ENCODE measurements at regions not wholly inside any gene's neighbourhood (a gene's known extent, or its start where the extent isn't known, plus 50 kb on each side); places are given as distances from the start of the nearest gene placed in this dataset.

- Mint-ChIP-seq H3K27ac (no peak overlapping the region), H3K9me3 (no peaks in the 10 kb centered on the region), H3K4me1 (no peaks in the 10 kb centered on the region), H3K4me3 (no peak overlapping the region), H3K36me3 (no peaks in the 10 kb centered on the region), H3K27me3 (no peaks in the 10 kb centered on the region)
- DNase-seq (no peak), ATAC-seq (ENCODE audit: low read depth) (no peak)
- POLR2A ChIA-PET = no interaction called here
Observed at GRCh38 chr4:144288011-144288903, 147.7 kb upstream of the GYPA start.

GRCh38 chr4:144289667-144290428 lies 149.3 kb upstream of the GYPA start:
- DNase-seq (no peak), ATAC-seq (ENCODE audit: low read depth) (no peak)
- Mint-ChIP-seq H3K4me3 (no peak overlapping the region), H3K9me3 (no peaks in the 10 kb centered on the region), H3K27ac (no peak overlapping the region), H3K27me3 (no peaks in the 10 kb centered on the region), H3K36me3 (no peaks in the 10 kb centered on the region), H3K4me1 (no peaks in the 10 kb centered on the region)
- POLR2A ChIA-PET = no interaction called here

- POLR2A ChIA-PET = no interaction called here
- Mint-ChIP-seq H3K27me3 (peaks cover 2% of the 10 kb centered on the region), H3K4me1 (no peaks in the 10 kb centered on the region), H3K36me3 (no peaks in the 10 kb centered on the region), H3K27ac (no peak overlapping the region), H3K4me3 (no peak overlapping the region), H3K9me3 (no peaks in the 10 kb centered on the region)
- DNase-seq (no peak), ATAC-seq (ENCODE audit: low read depth) (no peak)
Observed at GRCh38 chr4:144291164-144291563, 150.6 kb upstream of the GYPA start.

GRCh38 chr4:144294211-144294610 lies 153.7 kb upstream of the GYPA start:
- DNase-seq (no peak), ATAC-seq (ENCODE audit: low read depth) (no peak)
- Mint-ChIP-seq H3K36me3 (no peaks in the 10 kb centered on the region), H3K27me3 (peaks cover 3% of the 10 kb centered on the region), H3K4me1 (no peaks in the 10 kb centered on the region), H3K4me3 (no peak overlapping the region), H3K9me3 (no peaks in the 10 kb centered on the region), H3K27ac (no peak overlapping the region)
- POLR2A ChIA-PET = no interaction called here

GRCh38 chr4:144295286-144295995 lies 154.9 kb upstream of the GYPA start:
- ATAC-seq (ENCODE audit: low read depth) (no peak), DNase-seq (no peak)
- Mint-ChIP-seq H3K9me3 (no peaks in the 10 kb centered on the region), H3K4me1 (no peaks in the 10 kb centered on the region), H3K27me3 (peaks cover 3% of the 10 kb centered on the region), H3K36me3 (no peaks in the 10 kb centered on the region), H3K4me3 (no peak overlapping the region), H3K27ac (no peak overlapping the region)
- POLR2A ChIA-PET = no interaction called here

GRCh38 chr4:144296941-144297340 lies 156.4 kb upstream of the GYPA start:
- POLR2A ChIA-PET = no interaction called here
- DNase-seq (no peak), ATAC-seq (ENCODE audit: low read depth) (no peak)
- Mint-ChIP-seq H3K36me3 (no peaks in the 10 kb centered on the region), H3K27me3 (peaks cover 3% of the 10 kb centered on the region), H3K4me3 (no peak overlapping the region), H3K9me3 (no peaks in the 10 kb centered on the region), H3K27ac (no peak overlapping the region), H3K4me1 (no peaks in the 10 kb centered on the region)

GRCh38 chr4:144298519-144298918 lies 158.0 kb upstream of the GYPA start:
- Mint-ChIP-seq H3K36me3 (no peaks in the 10 kb centered on the region), H3K4me1 (no peaks in the 10 kb centered on the region), H3K27ac (no peak overlapping the region), H3K27me3 (peaks cover 3% of the 10 kb centered on the region), H3K4me3 (no peak overlapping the region), H3K9me3 (no peaks in the 10 kb centered on the region)
- DNase-seq (no peak), ATAC-seq (ENCODE audit: low read depth) (no peak)
- POLR2A ChIA-PET = no interaction called here

GRCh38 chr4:144300616-144301015 lies 160.1 kb upstream of the GYPA start:
- POLR2A ChIA-PET = no interaction called here
- ATAC-seq (ENCODE audit: low read depth) = no peak

GRCh38 chr4:144302704-144303536 lies 162.4 kb upstream of the GYPA start:
- no peak overlapping the region for H3K4me3 Mint-ChIP-seq
- ATAC-seq (ENCODE audit: low read depth) (no peak), DNase-seq (no peak)
- H3K9me3 Mint-ChIP-seq = no peaks in the 10 kb centered on the region
- no peaks in the 10 kb centered on the region for H3K4me1 Mint-ChIP-seq
- H3K27ac Mint-ChIP-seq = no peak overlapping the region
- H3K36me3 Mint-ChIP-seq = no peaks in the 10 kb centered on the region
- no peaks in the 10 kb centered on the region for H3K27me3 Mint-ChIP-seq
- POLR2A ChIA-PET = no interaction called here

More at GRCh38 chr4:144300616-144301015, 160.1 kb upstream of the GYPA start:
- peaks cover 3% of the 10 kb centered on the region for H3K27me3 Mint-ChIP-seq
- no peaks in the 10 kb centered on the region for H3K36me3 Mint-ChIP-seq
- no peaks in the 10 kb centered on the region for H3K4me1 Mint-ChIP-seq
- DNase-seq = no peak
- H3K27ac Mint-ChIP-seq = no peak overlapping the region
- H3K4me3 Mint-ChIP-seq = no peak overlapping the region
- no peaks in the 10 kb centered on the region for H3K9me3 Mint-ChIP-seq

- Mint-ChIP-seq H3K27ac (no peak overlapping the region), H3K4me1 (no peaks in the 10 kb centered on the region), H3K9me3 (no peaks in the 10 kb centered on the region), H3K36me3 (no peaks in the 10 kb centered on the region), H3K4me3 (no peak overlapping the region), H3K27me3 (no peaks in the 10 kb centered on the region)
- POLR2A ChIA-PET = no interaction called here
- ATAC-seq (ENCODE audit: low read depth) = no peak
- no peak for DNase-seq
Observed at GRCh38 chr4:144304025-144304424, 163.5 kb upstream of the GYPA start.

GRCh38 chr4:144310535-144310934 lies 170.0 kb upstream of the GYPA start:
- no peak for DNase-seq
- no peak overlapping the region for H3K4me3 Mint-ChIP-seq
- H3K27me3 Mint-ChIP-seq = no peaks in the 10 kb centered on the region
- H3K36me3 Mint-ChIP-seq = no peaks in the 10 kb centered on the region
- peaks cover 5% of the 10 kb centered on the region for H3K9me3 Mint-ChIP-seq
- H3K27ac Mint-ChIP-seq = no peak overlapping the region
- no peak for ATAC-seq (ENCODE audit: low read depth)
- POLR2A ChIA-PET = no interaction called here
- H3K4me1 Mint-ChIP-seq = no peaks in the 10 kb centered on the region

- ATAC-seq (ENCODE audit: low read depth) (no peak), DNase-seq (no peak)
- H3K4me1 Mint-ChIP-seq = no peaks in the 10 kb centered on the region
- no peaks in the 10 kb centered on the region for H3K27me3 Mint-ChIP-seq
- POLR2A ChIA-PET = no interaction called here
- H3K27ac Mint-ChIP-seq = no peak overlapping the region
- H3K36me3 Mint-ChIP-seq = no peaks in the 10 kb centered on the region
- peaks cover 5% of the 10 kb centered on the region for H3K9me3 Mint-ChIP-seq
- no peak overlapping the region for H3K4me3 Mint-ChIP-seq
Observed at GRCh38 chr4:144313370-144313769, 172.9 kb upstream of the GYPA start.

- no peak overlapping the region for H3K4me3 Mint-ChIP-seq
- H3K27ac Mint-ChIP-seq = no peak overlapping the region
- peaks cover 3% of the 10 kb centered on the region for H3K9me3 Mint-ChIP-seq
- H3K36me3 Mint-ChIP-seq = no peaks in the 10 kb centered on the region
- no peaks in the 10 kb centered on the region for H3K27me3 Mint-ChIP-seq
- no peak for DNase-seq
- POLR2A ChIA-PET = no interaction called here
- ATAC-seq (ENCODE audit: low read depth) = no peak
- H3K4me1 Mint-ChIP-seq = no peaks in the 10 kb centered on the region
Observed at GRCh38 chr4:144316869-144317268, 176.4 kb upstream of the GYPA start.
